Ovary (tissue), 3 donors: ENCODE measurements at regions not wholly inside any gene's neighbourhood (a gene's known extent, or its start where the extent isn't known, plus 50 kb on each side); places are given as distances from the start of the nearest gene placed in this dataset.

Source experiments
- CTCF ChIP-seq, 3 donors: fragments of 450-650 bp in 2 of 3; fragments of 200-600 bp in 1 of 3; IDR thresholded peaks; one replicate each; pipeline versions ENCODE4 v1.5.1 to v1.8.0; 2016 to 2022; ENCODE audit warnings: antibody characterized with exemption in 3 of 3, mild to moderate bottlenecking in 1 of 3
- EP300 ChIP-seq: sonication (generic); formaldehyde crosslinking; IDR thresholded peaks from one replicate; pipeline ENCODE4 v1.6.1; 2017; ENCODE audit warnings: antibody characterized with exemption
- POLR2A ChIP-seq: fragments of 450-650 bp; IDR thresholded peaks from one replicate; pipeline ENCODE4 v1.6.1; 2017; ENCODE audit warnings: antibody characterized with exemption, mild to moderate bottlenecking, moderate library complexity
- donor health status: DM: no; HTN: no; CAD: no.

GRCh38 chr3:102661707-102662497 is 227.1 kb downstream of the ZPLD1 start:
- TF ChIP-seq CTCF (IDR thresholded peaks at IDR 0.05) = no peak
- TF ChIP-seq POLR2A = no peak
- TF ChIP-seq EP300 = no peak
